Gastroesophageal sphincter (tissue), 3 donors: ENCODE measurements at regions not wholly inside any gene's neighbourhood (a gene's known extent, or its start where the extent isn't known, plus 50 kb on each side); places are given as distances from the start of the nearest gene placed in this dataset.

Experiments
- CTCF ChIP-seq, 4 experiments: fragments of 200-600 bp in 2 of 4; fragments of 450-650 bp in 2 of 4; sonication (generic) in 1 of 4; IDR thresholded peaks; one replicate each; pipeline ENCODE4 v1.5.1; 2017 to 2019; ENCODE audit warnings: antibody characterized with exemption in 4 of 4, mild to moderate bottlenecking in 2 of 4, moderate library complexity in 2 of 4
- EP300 ChIP-seq: sonication (generic); formaldehyde crosslinking; IDR thresholded peaks from one replicate; pipeline ENCODE4 v1.6.1; 2017; ENCODE audit warnings: antibody characterized with exemption, mild to moderate bottlenecking
- POLR2A ChIP-seq, 2 donors: fragments of 450-650 bp; IDR thresholded peaks; one replicate each; pipeline ENCODE4 v1.6.1; 2017; ENCODE audit warnings: antibody characterized with exemption in 2 of 2, mild to moderate bottlenecking in 2 of 2, moderate library complexity in 1 of 2

GRCh38 chr17:37838276-37838675 is 85.9 kb upstream of the TBC1D3K start:
- TF ChIP-seq POLR2A (IDR thresholded peaks at IDR 0.05), result no peak
- no peak for TF ChIP-seq CTCF (IDR thresholded peaks at IDR 0.05)
- TF ChIP-seq EP300, result no peak
